Sigmoid colon (tissue), 6 donors: ENCODE measurements at regions not wholly inside any gene's neighbourhood (a gene's known extent, or its start where the extent isn't known, plus 50 kb on each side); places are given as distances from the start of the nearest gene placed in this dataset.
"Not testable (repeated sequence)": the region's sequence is repeated elsewhere in the genome, so short reads cannot be mapped to it uniquely, and the experiment has no call there.

ENCODE experiments used
- DNase-seq: peaks from one replicate; pipeline ENCODE4 v3.0.0-alpha.2; 2019
- H3K27ac ChIP-seq, 4 donors: fragments of 200-600 bp; sonication (generic); one replicate each; pipeline ENCODE4 v1.5.1; 2016 to 2019; ENCODE audit warnings: mild to moderate bottlenecking in 1 of 4
- H3K27me3 ChIP-seq, 3 donors: fragments of 200-600 bp; sonication (generic); one replicate each; pipeline ENCODE4 v1.5.1; 2019; ENCODE audit warnings: mild to moderate bottlenecking in 1 of 3
- H3K36me3 ChIP-seq, 4 donors: fragments of 200-600 bp; sonication (generic); one replicate each; pipeline ENCODE4 v1.5.1; 2016 to 2019
- H3K4me1 ChIP-seq, 4 donors: fragments of 200-600 bp; sonication (generic); one replicate each; pipeline ENCODE4 v1.5.1; 2017 to 2019
- H3K4me3 ChIP-seq, 4 donors: fragments of 200-600 bp; sonication (generic); one replicate each; pipeline ENCODE4 v1.5.1; 2017 to 2019; ENCODE audit warnings: mild to moderate bottlenecking in 2 of 4, moderate library complexity in 1 of 4
- H3K9me3 ChIP-seq, 4 donors: fragments of 200-600 bp in 3 of 4; sonication (generic) in 3 of 4; one replicate each; pipeline versions ENCODE4 v1.5.1 to v1.6.1; 2013 to 2019
- EP300 ChIP-seq, 4 donors: sonication (generic); formaldehyde crosslinking; IDR thresholded peaks; one replicate each; pipeline ENCODE4 v1.6.1; 2017; ENCODE audit warnings: antibody characterized with exemption in 4 of 4
- POLR2A ChIP-seq, 2 donors: fragments of 450-650 bp; IDR thresholded peaks; one replicate each; pipeline ENCODE4 v1.6.1; 2016; ENCODE audit warnings: antibody characterized with exemption in 2 of 2, mild to moderate bottlenecking in 2 of 2, moderate library complexity in 2 of 2
- POLR2AphosphoS5 ChIP-seq, 4 donors: sonication (generic); formaldehyde crosslinking; IDR thresholded peaks; one replicate each; pipeline ENCODE4 v1.6.1; 2017; ENCODE audit warnings: antibody characterized with exemption in 4 of 4
- WGBS, 2 donors: extraction: QIAGEN DNeasy Blood & Tissue Kit; methylation state at CpG; one replicate each; pipeline ENCODE4 v1.1.7; 2013; 5-methylcytosine and 5-hydroxymethylcytosine counted together
- intact Hi-C: fragments of 100-400 bp; cut with DNase I; formaldehyde crosslinking; loops from one replicate; pipeline ENCODE4 v1.15.1; 2023
- TF ChIP-seq, protein P1 (sequence below), 4 experiments: fragments of 450-650 bp in 3 of 4; fragments of 200-600 bp in 1 of 4; IDR thresholded peaks; one replicate each; pipeline ENCODE4 v1.5.1; 2016 to 2019; ENCODE audit warnings: antibody characterized with exemption in 4 of 4, mild to moderate bottlenecking in 3 of 4, moderate library complexity in 2 of 4
- donor health status: healthy with polysubstance abuse.
- donor health status: healthy.

DNA sequence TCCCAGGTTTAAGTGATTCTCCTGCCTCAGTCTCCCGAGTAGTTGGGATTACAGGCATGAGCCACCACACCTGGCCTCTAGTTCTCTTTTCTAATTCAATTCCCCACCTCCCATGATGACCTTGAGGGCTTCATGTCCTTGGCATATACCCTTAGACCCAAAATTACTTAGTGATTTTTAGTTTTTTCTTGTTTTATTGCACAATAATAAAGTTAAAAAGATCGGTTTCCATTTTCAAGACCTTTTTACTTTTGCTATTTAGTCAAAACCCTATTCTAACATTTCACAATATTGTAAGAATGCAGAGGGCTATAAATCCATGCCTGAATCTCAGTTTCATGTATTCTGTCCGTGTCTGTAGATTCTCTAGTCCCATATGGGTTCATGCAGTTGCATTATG is 354.6 kb upstream of the FANCL start:
- Histone ChIP-seq H3K36me3 (no peaks in the 10 kb centered on the region), H3K9me3 (no peaks in the 10 kb centered on the region), H3K27me3 (no peaks in the 10 kb centered on the region), H3K4me1 (no peaks in the 10 kb centered on the region), H3K27ac (no peak overlapping the region), H3K4me3 (no peak overlapping the region)
- 53 to 72% methylated on average over 3 of the region's 3 CpGs for WGBS, 2 donors
- intact Hi-C loops = no loop called here
- no peak for DNase-seq
- TF ChIP-seq POLR2AphosphoS5 (IDR thresholded peaks at IDR 0.05) = no peak
- no peak for TF ChIP-seq POLR2A (IDR thresholded peaks at IDR 0.05)
- TF ChIP-seq, protein P1, sequence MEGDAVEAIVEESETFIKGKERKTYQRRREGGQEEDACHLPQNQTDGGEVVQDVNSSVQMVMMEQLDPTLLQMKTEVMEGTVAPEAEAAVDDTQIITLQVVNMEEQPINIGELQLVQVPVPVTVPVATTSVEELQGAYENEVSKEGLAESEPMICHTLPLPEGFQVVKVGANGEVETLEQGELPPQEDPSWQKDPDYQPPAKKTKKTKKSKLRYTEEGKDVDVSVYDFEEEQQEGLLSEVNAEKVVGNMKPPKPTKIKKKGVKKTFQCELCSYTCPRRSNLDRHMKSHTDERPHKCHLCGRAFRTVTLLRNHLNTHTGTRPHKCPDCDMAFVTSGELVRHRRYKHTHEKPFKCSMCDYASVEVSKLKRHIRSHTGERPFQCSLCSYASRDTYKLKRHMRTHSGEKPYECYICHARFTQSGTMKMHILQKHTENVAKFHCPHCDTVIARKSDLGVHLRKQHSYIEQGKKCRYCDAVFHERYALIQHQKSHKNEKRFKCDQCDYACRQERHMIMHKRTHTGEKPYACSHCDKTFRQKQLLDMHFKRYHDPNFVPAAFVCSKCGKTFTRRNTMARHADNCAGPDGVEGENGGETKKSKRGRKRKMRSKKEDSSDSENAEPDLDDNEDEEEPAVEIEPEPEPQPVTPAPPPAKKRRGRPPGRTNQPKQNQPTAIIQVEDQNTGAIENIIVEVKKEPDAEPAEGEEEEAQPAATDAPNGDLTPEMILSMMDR (IDR thresholded peaks at IDR 0.05) = no peak
- TF ChIP-seq EP300 (IDR thresholded peaks at IDR 0.05) = no peak

DNA sequence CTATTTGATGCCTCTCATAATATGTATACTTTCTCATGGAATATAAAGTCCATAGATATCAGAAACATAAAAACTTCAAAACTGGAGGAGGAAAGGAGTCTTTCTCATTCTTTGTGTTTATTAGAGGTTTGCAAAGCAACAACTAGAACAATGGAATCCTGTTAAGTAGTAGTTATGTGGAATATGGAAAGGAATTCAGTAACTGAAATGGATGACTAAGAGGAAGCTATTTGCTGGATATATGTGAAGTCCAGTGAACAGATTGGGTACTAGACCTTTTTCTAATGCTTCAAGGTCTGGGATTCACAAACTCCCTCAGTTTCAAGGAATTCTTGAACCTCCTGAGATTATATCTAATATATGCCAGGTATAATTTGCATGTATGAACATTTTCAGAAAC is 353.6 kb upstream of the FANCL start:
- H3K36me3 ChIP-seq = no peaks in the 10 kb centered on the region
- no peak for DNase-seq

DNA sequence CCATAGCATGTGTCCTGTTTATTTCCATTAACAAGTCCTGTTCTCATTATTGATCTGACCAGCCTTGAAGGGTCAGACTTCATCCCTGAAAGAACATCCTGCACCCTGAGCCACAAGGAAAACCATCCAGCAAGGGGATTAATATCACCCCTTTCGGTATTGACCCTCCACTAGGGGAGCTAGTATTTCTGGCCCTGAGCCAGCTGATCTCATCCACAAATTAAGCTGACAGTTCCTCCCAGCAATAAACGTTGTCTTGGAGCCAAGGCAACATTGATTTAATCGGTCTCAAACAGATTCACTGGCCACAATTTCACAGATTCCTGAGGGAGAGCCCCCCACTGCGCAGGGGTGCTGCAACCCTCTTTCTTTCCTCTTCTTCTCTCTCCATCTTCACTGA is 353.1 kb upstream of the FANCL start:
- no peak for DNase-seq
- Histone ChIP-seq H3K27ac (no peak overlapping the region), H3K4me3 (no peak overlapping the region), H3K27me3 (no peaks in the 10 kb centered on the region), H3K9me3 (no peaks in the 10 kb centered on the region), H3K4me1 (no peaks in the 10 kb centered on the region), H3K36me3 (no peaks in the 10 kb centered on the region)
- TF ChIP-seq, protein P1 (IDR thresholded peaks at IDR 0.05) = no peak
- no peak for TF ChIP-seq EP300 (IDR thresholded peaks at IDR 0.05)
- TF ChIP-seq POLR2A (IDR thresholded peaks at IDR 0.05) = no peak
- TF ChIP-seq POLR2AphosphoS5 (IDR thresholded peaks at IDR 0.05) = no peak
- 40 to 52% methylated on average over 4 of the region's 4 CpGs for WGBS, 2 donors
- intact Hi-C loops = no loop called here

More for the DNA sequence above, 353.6 kb upstream of the FANCL start:
- intact Hi-C loops = no loop called here
- Histone ChIP-seq H3K4me1 (no peaks in the 10 kb centered on the region), H3K9me3 (no peaks in the 10 kb centered on the region), H3K27ac (no peak overlapping the region), H3K4me3 (no peak overlapping the region), H3K27me3 (no peaks in the 10 kb centered on the region)
- TF ChIP-seq, protein P1 (IDR thresholded peaks at IDR 0.05) = no peak

DNA sequence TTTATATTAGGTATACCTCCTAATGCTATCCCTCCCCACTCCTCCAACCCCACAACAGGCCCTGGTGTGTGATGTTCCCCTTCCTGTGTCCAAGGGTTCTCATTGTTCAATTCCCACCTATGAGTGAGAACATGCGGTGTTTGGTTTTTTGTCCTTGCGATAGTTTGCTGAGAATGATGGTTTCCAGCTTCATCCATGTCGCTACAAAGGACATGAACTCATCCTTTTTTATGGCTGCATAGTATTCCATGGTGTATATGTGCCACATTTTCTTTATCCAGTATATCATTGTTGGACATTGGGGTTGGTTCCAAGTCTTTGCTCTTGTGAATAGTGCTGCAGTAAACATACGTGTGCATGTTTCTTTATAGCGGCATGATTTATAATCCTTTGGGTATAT is 345.1 kb upstream of the FANCL start:
- H3K36me3 ChIP-seq, H3K9me3 ChIP-seq, H3K4me1 ChIP-seq, H3K4me3 ChIP-seq, DNase-seq, H3K27ac ChIP-seq, H3K27me3 ChIP-seq, intact Hi-C loops: not testable (repeated sequence)
- WGBS, 2 donors = 90 to 96% methylated on average over 4 of the region's 5 CpGs

DNA sequence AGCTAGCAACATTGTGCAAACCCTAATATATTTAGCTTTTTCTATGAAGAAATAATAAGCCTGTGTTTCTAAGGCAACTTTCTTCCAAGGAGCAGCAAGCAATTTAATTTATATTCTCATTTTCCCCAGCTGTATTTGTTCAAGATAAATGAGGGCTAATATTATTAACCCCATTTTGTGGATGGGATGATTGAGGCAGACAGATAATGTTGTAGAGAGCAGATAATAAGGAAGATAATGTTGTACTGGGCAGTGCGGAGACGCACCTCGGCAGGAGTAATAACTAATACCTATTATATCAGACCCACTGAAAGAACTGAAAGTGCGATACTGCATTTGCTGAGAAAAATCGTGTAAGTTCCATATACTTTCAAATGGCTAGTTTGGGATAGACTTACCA is 344.1 kb upstream of the FANCL start:
- no peak for DNase-seq
- no peaks in the 10 kb centered on the region for H3K27me3 ChIP-seq
- WGBS, 2 donors = 92 to 95% methylated on average over 5 of the region's 5 CpGs
- H3K4me3 ChIP-seq = no peak overlapping the region
- intact Hi-C loops = no loop called here
- TF ChIP-seq EP300 (IDR thresholded peaks at IDR 0.05) (no peak), POLR2A (IDR thresholded peaks at IDR 0.05) (no peak), POLR2AphosphoS5 (IDR thresholded peaks at IDR 0.05) (no peak)
- TF ChIP-seq, protein P1 (IDR thresholded peaks at IDR 0.05) = no peak
- no peaks in the 10 kb centered on the region for H3K4me1 ChIP-seq
- H3K9me3 ChIP-seq = no peaks in the 10 kb centered on the region
- H3K27ac ChIP-seq = no peak overlapping the region
- H3K36me3 ChIP-seq = no peaks in the 10 kb centered on the region
